GM23338 (cell line): ENCODE measurements at regions not wholly inside any gene's neighbourhood (a gene's known extent, or its start where the extent isn't known, plus 50 kb on each side); places are given as distances from the start of the nearest gene placed in this dataset.

Experiments
- ATAC-seq: fragments of 200-7000 bp; cut with Tn5 transposase; 3 replicates; pipeline ENCODE4 v1.9.1; 2020
- DNase-seq: peaks from one replicate; pipeline ENCODE4 v3.0.0-alpha.2; 2015; ENCODE audit warnings: low spot score
- H2AFZ ChIP-seq: fragments of 200-600 bp; sonication (generic); 2 replicates; pipeline ENCODE4 v1.8.0; 2016; ENCODE audit warnings: antibody characterized with exemption, mild to moderate bottlenecking, moderate library complexity
- H3F3A ChIP-seq: fragments of 200-600 bp; sonication (generic); replicated peaks from 2 replicates; pipeline ENCODE4 v1.8.0; 2017; ENCODE audit warnings: antibody characterized with exemption, mixed run types, low read depth
- H3K27ac ChIP-seq: fragments of 200-600 bp; sonication (generic); 2 replicates; pipeline ENCODE4 v1.6.1; 2016; ENCODE audit warnings: low read depth
- H3K27me3 ChIP-seq: fragments of 200-600 bp; sonication (generic); 2 replicates; pipeline ENCODE4 v1.8.0; 2016; ENCODE audit warnings: mild to moderate bottlenecking, mixed run types, moderate library complexity; ENCODE audit not compliant: insufficient read depth
- H3K36me3 ChIP-seq: fragments of 200-600 bp; sonication (generic); 2 replicates; pipeline ENCODE4 v1.8.0; 2016; ENCODE audit warnings: mild to moderate bottlenecking; ENCODE audit not compliant: insufficient read depth
- H3K4me1 ChIP-seq: fragments of 200-600 bp; sonication (generic); 2 replicates; pipeline ENCODE4 v1.8.0; 2016; ENCODE audit warnings: mild to moderate bottlenecking, moderate library complexity; ENCODE audit not compliant: insufficient read depth
- H3K4me2 ChIP-seq: fragments of 200-600 bp; sonication (generic); 2 replicates; pipeline ENCODE4 v1.7.1; 2017; ENCODE audit warnings: mixed run types
- H3K4me3 ChIP-seq: fragments of 200-600 bp; sonication (generic); 2 replicates; pipeline ENCODE4 v1.6.1; 2016; ENCODE audit warnings: mixed run types
- H3K79me2 ChIP-seq: fragments of 200-600 bp; sonication (generic); replicated peaks from 2 replicates; pipeline ENCODE4 v1.8.0; 2017; ENCODE audit warnings: mild to moderate bottlenecking; ENCODE audit not compliant: insufficient read depth
- H3K9me2 ChIP-seq: fragments of 200-600 bp; sonication (generic); 2 replicates; pipeline ENCODE4 v1.8.0; 2017; ENCODE audit not compliant: insufficient read depth
- H4K20me1 ChIP-seq: fragments of 200-600 bp; sonication (generic); replicated peaks from 2 replicates; pipeline ENCODE4 v1.8.0; 2017; ENCODE audit warnings: mild to moderate bottlenecking; ENCODE audit not compliant: insufficient read depth
- H3K27ac Mint-ChIP-seq: 2 replicates; pipeline ENCODE4 v1.8.0; 2020; ENCODE audit warnings: inconsistent platforms, mild to moderate bottlenecking, moderate library complexity, mixed read lengths
- H3K27me3 Mint-ChIP-seq: 3 replicates; pipeline ENCODE4 v1.8.0; 2022; ENCODE audit warnings: low read depth, mild to moderate bottlenecking, moderate library complexity, mixed read lengths, inconsistent platforms; ENCODE audit not compliant: insufficient read depth, poor library complexity
- H3K36me3 Mint-ChIP-seq: 3 replicates; pipeline ENCODE4 v1.8.0; 2021; ENCODE audit warnings: low read depth, mild to moderate bottlenecking, inconsistent platforms, moderate library complexity, mixed read lengths
- H3K4me1 Mint-ChIP-seq: 3 replicates; pipeline ENCODE4 v1.8.0; 2020; ENCODE audit warnings: mild to moderate bottlenecking, inconsistent platforms, mixed read lengths
- H3K4me3 Mint-ChIP-seq: 3 replicates; pipeline ENCODE4 v1.8.0; 2021; ENCODE audit warnings: moderate library complexity, mild to moderate bottlenecking, inconsistent platforms, mixed read lengths
- H3K9me3 Mint-ChIP-seq: 3 replicates; pipeline ENCODE4 v1.8.0; 2020; ENCODE audit warnings: moderate library complexity, mild to moderate bottlenecking, inconsistent platforms, mixed read lengths
- CREB1 ChIP-seq: fragments of 250-450 bp; sonication (Bioruptor Pico); IDR thresholded peaks from 2 replicates; pipeline ENCODE4 v1.5.0; 2020; ENCODE audit warnings: low read depth, mild to moderate bottlenecking, moderate library complexity
- EZH2 ChIP-seq: fragments of 200-600 bp; sonication (generic); IDR thresholded peaks from one replicate; pipeline ENCODE4 v1.8.0; 2017; ENCODE audit warnings: antibody characterized with exemption, mild to moderate bottlenecking, low read depth; ENCODE audit not compliant: unreplicated experiment
- EZH2phosphoT487 ChIP-seq: fragments of 200-600 bp; sonication (generic); IDR thresholded peaks from one replicate; pipeline ENCODE4 v1.8.1; 2018; ENCODE audit warnings: antibody characterized with exemption; ENCODE audit not compliant: unreplicated experiment
- JUNB ChIP-seq: IDR thresholded peaks from one replicate; pipeline ENCODE4 v1.6.1; 2016; ENCODE audit warnings: antibody characterized with exemption; ENCODE audit not compliant: unreplicated experiment
- NANOG ChIP-seq: IDR thresholded peaks from 2 replicates; pipeline ENCODE4 v1.6.1; 2016; ENCODE audit warnings: antibody characterized with exemption, borderline replicate concordance
- POLR2AphosphoS5 ChIP-seq: IDR thresholded peaks from 2 replicates; pipeline ENCODE4 v1.6.1; 2016; ENCODE audit warnings: antibody characterized with exemption, low read depth
- ZNF114 ChIP-seq: fragments of 250-450 bp; sonication (Bioruptor Pico); IDR thresholded peaks from 2 replicates; pipeline ENCODE4 v1.5.0; 2020; ENCODE audit warnings: mild to moderate bottlenecking, moderate library complexity
- ZNF462 ChIP-seq: fragments of 250-450 bp; sonication (Bioruptor Pico); IDR thresholded peaks from 2 replicates; pipeline ENCODE4 v1.5.0; 2020; ENCODE audit warnings: mild to moderate bottlenecking, moderate library complexity
- TF ChIP-seq, protein P1 (sequence below), 2 experiments: fragments of 200-600 bp in 1 of 2; sonication (generic) in 1 of 2; conservative IDR thresholded peaks; 2 replicates each; pipeline versions ENCODE4 v1.5.1 to v1.6.1; 2016 to 2017; ENCODE audit warnings: antibody characterized with exemption in 2 of 2, low read depth in 2 of 2, mild to moderate bottlenecking in 2 of 2, moderate library complexity in 1 of 2
- TF ChIP-seq, protein P2 (sequence below): IDR thresholded peaks from 2 replicates; pipeline ENCODE4 v1.6.1; 2016; ENCODE audit warnings: antibody characterized with exemption
- TF ChIP-seq, protein P3 (sequence below): IDR thresholded peaks from one replicate; pipeline ENCODE4 v1.6.1; 2018; ENCODE audit warnings: antibody characterized with exemption; ENCODE audit not compliant: unreplicated experiment

GRCh38 chr4:187204389-187204918 lies 480.8 kb upstream of the FAT1 start:
- Histone ChIP-seq H3K4me2 (no peak overlapping the region), H4K20me1 (no peaks in the 10 kb centered on the region), H2AFZ (no peak overlapping the region), H3K9me2 (no peaks in the 10 kb centered on the region), H3K27ac (no peak overlapping the region), H3K79me2 (no peaks in the 10 kb centered on the region), H3K4me1 (no peaks in the 10 kb centered on the region), H3K4me3 (no peak overlapping the region), H3K36me3 (no peaks in the 10 kb centered on the region), H3K27me3 (no peaks in the 10 kb centered on the region), H3F3A (no peaks in the 10 kb centered on the region)
- TF ChIP-seq POLR2AphosphoS5 (no peak), CREB1 (CRISPR knock-in tag) (no peak), ZNF114 (CRISPR knock-in tag) (no peak), EZH2 (no peak), NANOG (no peak), ZNF462 (CRISPR knock-in tag) (no peak), JUNB (no peak), EZH2phosphoT487 (no peak)
- TF ChIP-seq, protein P1, sequence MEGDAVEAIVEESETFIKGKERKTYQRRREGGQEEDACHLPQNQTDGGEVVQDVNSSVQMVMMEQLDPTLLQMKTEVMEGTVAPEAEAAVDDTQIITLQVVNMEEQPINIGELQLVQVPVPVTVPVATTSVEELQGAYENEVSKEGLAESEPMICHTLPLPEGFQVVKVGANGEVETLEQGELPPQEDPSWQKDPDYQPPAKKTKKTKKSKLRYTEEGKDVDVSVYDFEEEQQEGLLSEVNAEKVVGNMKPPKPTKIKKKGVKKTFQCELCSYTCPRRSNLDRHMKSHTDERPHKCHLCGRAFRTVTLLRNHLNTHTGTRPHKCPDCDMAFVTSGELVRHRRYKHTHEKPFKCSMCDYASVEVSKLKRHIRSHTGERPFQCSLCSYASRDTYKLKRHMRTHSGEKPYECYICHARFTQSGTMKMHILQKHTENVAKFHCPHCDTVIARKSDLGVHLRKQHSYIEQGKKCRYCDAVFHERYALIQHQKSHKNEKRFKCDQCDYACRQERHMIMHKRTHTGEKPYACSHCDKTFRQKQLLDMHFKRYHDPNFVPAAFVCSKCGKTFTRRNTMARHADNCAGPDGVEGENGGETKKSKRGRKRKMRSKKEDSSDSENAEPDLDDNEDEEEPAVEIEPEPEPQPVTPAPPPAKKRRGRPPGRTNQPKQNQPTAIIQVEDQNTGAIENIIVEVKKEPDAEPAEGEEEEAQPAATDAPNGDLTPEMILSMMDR (conservative IDR thresholded peaks at IDR 0.05; ENCODE audit: low read depth in 2 of 2) = no peak
- TF ChIP-seq, protein P2, sequence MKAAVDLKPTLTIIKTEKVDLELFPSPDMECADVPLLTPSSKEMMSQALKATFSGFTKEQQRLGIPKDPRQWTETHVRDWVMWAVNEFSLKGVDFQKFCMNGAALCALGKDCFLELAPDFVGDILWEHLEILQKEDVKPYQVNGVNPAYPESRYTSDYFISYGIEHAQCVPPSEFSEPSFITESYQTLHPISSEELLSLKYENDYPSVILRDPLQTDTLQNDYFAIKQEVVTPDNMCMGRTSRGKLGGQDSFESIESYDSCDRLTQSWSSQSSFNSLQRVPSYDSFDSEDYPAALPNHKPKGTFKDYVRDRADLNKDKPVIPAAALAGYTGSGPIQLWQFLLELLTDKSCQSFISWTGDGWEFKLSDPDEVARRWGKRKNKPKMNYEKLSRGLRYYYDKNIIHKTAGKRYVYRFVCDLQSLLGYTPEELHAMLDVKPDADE = no peak
- TF ChIP-seq, protein P3, sequence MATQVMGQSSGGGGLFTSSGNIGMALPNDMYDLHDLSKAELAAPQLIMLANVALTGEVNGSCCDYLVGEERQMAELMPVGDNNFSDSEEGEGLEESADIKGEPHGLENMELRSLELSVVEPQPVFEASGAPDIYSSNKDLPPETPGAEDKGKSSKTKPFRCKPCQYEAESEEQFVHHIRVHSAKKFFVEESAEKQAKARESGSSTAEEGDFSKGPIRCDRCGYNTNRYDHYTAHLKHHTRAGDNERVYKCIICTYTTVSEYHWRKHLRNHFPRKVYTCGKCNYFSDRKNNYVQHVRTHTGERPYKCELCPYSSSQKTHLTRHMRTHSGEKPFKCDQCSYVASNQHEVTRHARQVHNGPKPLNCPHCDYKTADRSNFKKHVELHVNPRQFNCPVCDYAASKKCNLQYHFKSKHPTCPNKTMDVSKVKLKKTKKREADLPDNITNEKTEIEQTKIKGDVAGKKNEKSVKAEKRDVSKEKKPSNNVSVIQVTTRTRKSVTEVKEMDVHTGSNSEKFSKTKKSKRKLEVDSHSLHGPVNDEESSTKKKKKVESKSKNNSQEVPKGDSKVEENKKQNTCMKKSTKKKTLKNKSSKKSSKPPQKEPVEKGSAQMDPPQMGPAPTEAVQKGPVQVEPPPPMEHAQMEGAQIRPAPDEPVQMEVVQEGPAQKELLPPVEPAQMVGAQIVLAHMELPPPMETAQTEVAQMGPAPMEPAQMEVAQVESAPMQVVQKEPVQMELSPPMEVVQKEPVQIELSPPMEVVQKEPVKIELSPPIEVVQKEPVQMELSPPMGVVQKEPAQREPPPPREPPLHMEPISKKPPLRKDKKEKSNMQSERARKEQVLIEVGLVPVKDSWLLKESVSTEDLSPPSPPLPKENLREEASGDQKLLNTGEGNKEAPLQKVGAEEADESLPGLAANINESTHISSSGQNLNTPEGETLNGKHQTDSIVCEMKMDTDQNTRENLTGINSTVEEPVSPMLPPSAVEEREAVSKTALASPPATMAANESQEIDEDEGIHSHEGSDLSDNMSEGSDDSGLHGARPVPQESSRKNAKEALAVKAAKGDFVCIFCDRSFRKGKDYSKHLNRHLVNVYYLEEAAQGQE = no peak
- DNase-seq = no peak
- Mint-ChIP-seq H3K36me3 (no peaks in the 10 kb centered on the region), H3K9me3 (peaks cover 10% of the 10 kb centered on the region), H3K27me3 (peaks cover 2% of the 10 kb centered on the region), H3K27ac (no peak overlapping the region), H3K4me1 (no peaks in the 10 kb centered on the region), H3K4me3 (no peak overlapping the region)
- no peak for ATAC-seq
